GM12872 (cell line): ENCODE measurements at regions not wholly inside any gene's neighbourhood (a gene's known extent, or its start where the extent isn't known, plus 50 kb on each side); places are given as distances from the start of the nearest gene placed in this dataset.

Experiments used
- TF ChIP-seq, protein P1 (sequence below): IDR thresholded peaks from 3 replicates; pipeline ENCODE4 v1.5.1; 2011; ENCODE audit warnings: low read depth, mild to moderate bottlenecking, low read length, moderate library complexity; ENCODE audit not compliant: insufficient read depth

DNA sequence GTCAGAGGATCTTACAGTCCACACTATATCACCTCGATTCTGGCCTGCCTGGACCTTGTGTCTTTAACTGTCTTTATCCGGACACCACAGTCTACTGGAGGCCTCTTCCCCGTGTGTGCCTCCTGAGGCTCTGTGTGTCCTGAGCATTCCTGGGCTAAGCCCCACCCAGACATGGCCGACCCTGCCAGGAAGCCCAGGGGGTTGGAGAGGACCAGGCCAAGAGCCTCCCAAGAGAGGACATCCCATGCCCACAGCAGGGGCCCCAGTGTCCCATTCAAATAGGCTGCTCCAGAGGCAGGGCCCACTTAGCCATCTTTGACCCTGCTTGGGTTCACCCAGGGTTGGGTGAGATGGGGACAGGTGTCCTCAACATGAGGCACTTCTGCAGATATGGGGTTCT, 84.7 kb upstream of the OTOS start:
- TF ChIP-seq, protein P1, sequence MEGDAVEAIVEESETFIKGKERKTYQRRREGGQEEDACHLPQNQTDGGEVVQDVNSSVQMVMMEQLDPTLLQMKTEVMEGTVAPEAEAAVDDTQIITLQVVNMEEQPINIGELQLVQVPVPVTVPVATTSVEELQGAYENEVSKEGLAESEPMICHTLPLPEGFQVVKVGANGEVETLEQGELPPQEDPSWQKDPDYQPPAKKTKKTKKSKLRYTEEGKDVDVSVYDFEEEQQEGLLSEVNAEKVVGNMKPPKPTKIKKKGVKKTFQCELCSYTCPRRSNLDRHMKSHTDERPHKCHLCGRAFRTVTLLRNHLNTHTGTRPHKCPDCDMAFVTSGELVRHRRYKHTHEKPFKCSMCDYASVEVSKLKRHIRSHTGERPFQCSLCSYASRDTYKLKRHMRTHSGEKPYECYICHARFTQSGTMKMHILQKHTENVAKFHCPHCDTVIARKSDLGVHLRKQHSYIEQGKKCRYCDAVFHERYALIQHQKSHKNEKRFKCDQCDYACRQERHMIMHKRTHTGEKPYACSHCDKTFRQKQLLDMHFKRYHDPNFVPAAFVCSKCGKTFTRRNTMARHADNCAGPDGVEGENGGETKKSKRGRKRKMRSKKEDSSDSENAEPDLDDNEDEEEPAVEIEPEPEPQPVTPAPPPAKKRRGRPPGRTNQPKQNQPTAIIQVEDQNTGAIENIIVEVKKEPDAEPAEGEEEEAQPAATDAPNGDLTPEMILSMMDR = no peak

DNA sequence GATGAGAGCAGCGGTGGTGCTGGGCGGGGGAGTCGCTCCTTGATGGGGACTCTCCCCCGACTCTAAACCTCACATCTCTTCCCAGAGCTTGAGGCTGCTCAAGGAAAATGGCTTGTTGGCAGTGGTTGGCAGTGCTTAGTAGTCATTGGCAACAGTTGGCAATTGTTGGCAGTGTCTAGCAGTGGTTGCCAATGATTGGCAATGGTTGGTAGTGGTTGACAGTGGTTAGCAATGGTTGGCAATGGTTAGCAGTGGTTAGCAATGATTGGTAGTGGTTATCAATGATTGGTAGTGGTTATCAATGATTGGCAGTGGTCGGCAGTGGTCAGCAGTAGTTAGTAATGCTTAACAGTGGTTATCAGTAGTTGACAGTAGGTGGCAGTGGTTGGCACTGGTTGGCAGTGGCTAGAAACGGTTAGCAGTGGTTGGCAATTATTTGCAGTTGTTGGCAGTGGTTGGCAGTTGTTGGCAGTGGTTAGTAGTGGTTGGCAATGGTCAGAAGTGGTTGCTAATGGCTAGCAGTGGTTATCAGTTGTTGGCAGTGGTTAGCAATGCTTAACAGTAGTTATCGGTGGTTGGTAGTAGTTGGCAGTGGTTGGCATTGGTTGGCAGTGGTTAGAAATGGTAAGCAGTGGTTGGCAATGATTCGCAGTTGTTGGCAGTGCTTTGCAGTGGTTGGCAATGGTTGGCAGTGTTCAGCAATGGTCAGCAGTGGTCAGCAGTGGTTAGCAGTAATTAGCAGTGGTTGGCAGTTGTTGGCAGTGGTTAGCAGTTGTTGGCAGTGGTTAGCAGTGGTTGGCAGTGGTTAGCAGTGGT, 85.4 kb upstream of the OTOS start:
- TF ChIP-seq, protein P1 = peak; percentile 46

DNA sequence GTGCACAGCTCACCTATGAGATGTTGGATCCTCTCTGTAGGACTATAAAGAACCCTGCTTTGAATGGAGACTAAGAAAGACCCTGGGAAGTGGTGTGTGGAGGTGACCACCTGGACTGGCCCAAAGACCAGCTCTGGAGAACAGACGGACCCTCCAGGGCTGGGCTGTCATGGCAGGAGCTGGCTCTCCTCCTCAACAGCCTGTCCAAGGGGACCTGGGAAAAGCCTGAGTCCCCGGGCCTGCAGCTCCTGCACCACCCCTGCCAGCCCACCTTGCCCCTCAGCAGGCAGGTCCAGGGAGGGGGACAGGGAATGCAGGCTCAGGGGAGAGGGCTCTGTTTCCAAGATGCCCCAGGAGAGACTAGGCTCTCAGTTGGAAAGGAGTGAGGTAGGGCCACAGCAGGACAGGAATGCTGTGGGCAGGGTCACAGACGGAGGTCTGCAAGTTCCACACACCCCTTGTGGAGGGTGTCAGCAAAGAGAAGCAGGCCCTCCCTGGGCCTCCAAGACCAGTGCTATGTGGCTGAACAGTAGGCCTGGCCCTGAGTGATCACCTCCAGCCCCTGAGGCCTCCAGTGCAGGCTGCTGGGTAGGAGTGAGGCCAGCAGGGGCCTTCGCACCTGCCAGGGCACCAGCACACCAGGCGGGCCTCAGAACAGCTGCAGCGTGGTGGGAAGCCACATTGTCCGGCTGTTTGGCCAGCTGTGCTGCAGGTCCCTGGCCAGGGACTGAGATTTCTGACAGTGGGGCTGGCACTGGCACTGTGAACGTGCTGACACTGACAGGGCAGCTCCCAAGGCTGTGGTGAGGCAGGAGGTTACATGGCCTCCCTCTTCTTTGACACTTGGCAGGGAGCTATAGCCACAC, 86.4 kb upstream of the OTOS start:
- TF ChIP-seq, protein P1 = no peak

DNA sequence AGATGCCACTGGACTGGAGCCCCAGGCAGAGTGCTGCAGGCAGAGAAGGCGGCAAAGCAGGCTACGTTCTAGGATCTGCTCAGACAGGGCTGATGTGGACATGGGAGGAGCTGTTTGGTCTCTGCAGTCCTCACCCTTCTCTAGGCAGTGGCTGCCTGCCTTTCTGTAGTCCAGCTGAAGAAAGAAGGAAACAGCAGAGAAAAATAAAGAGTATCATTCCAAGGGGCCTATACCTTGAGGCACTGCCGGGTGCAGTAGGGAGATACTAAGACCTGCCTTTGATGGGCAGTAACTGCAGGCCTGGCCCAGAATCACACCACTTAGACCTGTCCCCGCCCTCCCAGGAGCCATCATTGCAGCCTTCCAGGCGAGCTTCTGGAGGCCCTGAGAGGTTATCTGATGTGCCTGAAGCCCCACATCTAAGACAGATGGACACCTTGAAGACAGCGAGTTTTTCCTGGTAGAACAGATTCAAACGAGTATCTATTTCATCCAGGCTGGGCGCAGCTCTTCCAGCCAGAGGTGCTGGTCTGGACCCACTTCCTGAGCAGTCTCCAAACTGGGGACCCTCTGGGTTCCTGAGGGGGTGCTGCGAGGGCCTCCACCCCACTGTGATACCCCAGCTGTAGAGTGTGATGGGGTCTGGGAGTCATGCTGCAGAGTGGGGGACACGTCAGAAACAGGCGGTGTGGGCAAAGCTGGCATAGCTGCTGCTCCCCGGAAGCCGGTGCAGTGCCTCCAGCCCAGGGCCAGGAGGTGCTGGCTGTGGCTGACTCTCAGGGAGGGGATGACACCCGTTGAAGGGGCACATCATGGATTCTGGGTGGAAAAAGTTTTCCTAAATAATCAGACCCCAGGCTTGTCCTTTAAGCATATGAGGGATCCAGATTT, 87.3 kb upstream of the OTOS start:
- TF ChIP-seq, protein P1 = no peak

DNA sequence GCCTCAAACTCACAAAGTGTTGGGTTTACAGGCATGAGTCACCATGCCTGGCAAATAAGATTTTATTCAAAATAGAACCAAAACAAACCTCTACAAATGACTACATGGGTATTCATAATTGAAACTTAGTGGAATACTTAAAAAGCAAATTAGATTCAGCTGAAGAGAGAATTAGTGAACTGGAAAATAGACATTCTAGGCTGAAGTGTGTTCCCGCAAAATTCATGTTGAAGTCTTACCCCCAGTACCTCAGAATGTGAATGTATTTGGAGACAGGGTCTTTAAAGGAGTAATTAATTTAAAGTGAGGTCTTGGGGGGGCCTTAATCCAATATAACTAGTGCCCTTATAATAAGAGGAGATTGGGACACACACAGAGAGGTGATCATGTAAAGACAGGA, 88.5 kb upstream of the OTOS start:
- TF ChIP-seq, protein P1 = no peak

DNA sequence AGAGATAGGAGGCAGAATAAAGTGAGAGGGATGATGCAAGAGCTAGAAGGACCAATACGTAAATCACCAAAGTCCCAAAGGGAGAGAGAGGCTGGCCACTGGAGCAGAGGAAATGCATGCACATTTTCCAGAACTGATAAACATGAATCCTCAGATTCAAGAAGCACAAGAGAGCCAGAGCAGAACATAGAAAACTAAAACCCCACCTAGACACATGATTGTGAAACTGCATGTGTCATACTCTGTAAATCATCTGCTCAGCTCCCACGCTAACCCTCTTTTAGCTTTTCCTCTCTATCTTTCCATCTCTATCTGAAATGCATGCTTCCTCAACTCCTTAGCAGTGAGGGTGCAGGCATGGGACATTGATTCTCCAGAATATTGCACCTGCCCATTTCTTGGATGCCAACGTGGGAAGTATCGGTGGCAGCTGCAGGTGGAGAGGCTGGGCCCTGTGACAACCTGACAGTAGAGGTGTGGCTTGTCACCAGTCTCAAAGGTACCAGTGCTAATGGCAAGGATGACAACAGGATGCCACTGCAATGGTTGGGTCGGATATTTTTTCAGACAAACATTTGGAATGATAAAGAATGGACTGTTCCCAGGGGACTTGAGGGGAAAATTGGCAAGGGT, 89.3 kb upstream of the OTOS start:
- TF ChIP-seq, protein P1 = no peak
